Kidney (tissue), 13 donors: ENCODE measurements at regions not wholly inside any gene's neighbourhood (a gene's known extent, or its start where the extent isn't known, plus 50 kb on each side); places are given as distances from the start of the nearest gene placed in this dataset.

ENCODE experiments used
- DNase-seq, 5 donors: peaks; one replicate each; pipeline ENCODE4 v3.0.0-alpha.2; 2013 to 2020
- FAIRE-seq: peaks from 2 replicates; lab custom pipeline; 2012; peaks lifted over from hg19 to GRCh38; lab: Jason Lieb, UNC
- H3K27ac ChIP-seq, 2 donors: one replicate each; pipeline ENCODE4 v1.7.0; 2013; ENCODE audit warnings: low read depth in 2 of 2, low read length in 2 of 2, inconsistent platforms in 1 of 2
- H3K27me3 ChIP-seq: one replicate; pipeline ENCODE4 v1.7.1; 2013; ENCODE audit warnings: low read length, inconsistent platforms; ENCODE audit not compliant: control insufficient read depth, insufficient read depth
- H3K36me3 ChIP-seq, 3 donors: one replicate each; pipeline versions ENCODE4 v1.7.0 to v1.7.1; 2013; ENCODE audit warnings: low read length in 3 of 3, control low read depth in 1 of 3, inconsistent platforms in 1 of 3; ENCODE audit not compliant: insufficient read depth in 3 of 3, control insufficient read depth in 2 of 3
- H3K4me1 ChIP-seq, 3 donors: one replicate each; pipeline versions ENCODE4 v1.7.0 to v1.7.1; 2013; ENCODE audit warnings: low read length in 3 of 3, inconsistent platforms in 1 of 3, low read depth in 1 of 3; ENCODE audit not compliant: control insufficient read depth in 2 of 3, insufficient read depth in 2 of 3
- H3K4me3 ChIP-seq, 3 donors: one replicate each; pipeline versions ENCODE4 v1.7.0 to v1.8.1; 2013; ENCODE audit warnings: low read length in 3 of 3, control low read depth in 1 of 3, inconsistent platforms in 1 of 3
- H3K9ac ChIP-seq, 3 donors: one replicate each; pipeline versions ENCODE4 v1.7.0 to v1.7.1; 2013; ENCODE audit warnings: low read length in 3 of 3, control low read depth in 1 of 3, inconsistent platforms in 1 of 3
- H3K9me3 ChIP-seq, 3 donors: one replicate each; pipeline versions ENCODE4 v1.7.0 to v1.7.1; 2013; ENCODE audit warnings: low read length in 3 of 3, control low read depth in 1 of 3, inconsistent platforms in 1 of 3; ENCODE audit not compliant: control insufficient read depth in 2 of 3, insufficient read depth in 1 of 3
- CTCF ChIP-seq: IDR thresholded peaks from 3 replicates; pipeline ENCODE4 v1.5.1; 2012; ENCODE audit warnings: mild to moderate bottlenecking, moderate library complexity, borderline replicate concordance; ENCODE audit not compliant: insufficient read depth; ENCODE audit errors: extremely low read depth
- intact Hi-C: fragments of 100-400 bp; cut with DNase I; formaldehyde crosslinking; loops from one replicate; pipeline ENCODE4 v1.11.1; 2022
- donor health status: control.
- donor health status: control.
- donor health status: control.
- donor health status: control.
- donor health status: control.
- donor health status: DM: yes; HTN: yes; CAD: no.
- donor health status: Normal renal cell carcinoma (clear cell type).

- no peak for DNase-seq
- no peaks in the 10 kb centered on the region for H3K4me1 ChIP-seq
- no peaks in the 10 kb centered on the region for H3K27me3 ChIP-seq
- no peak overlapping the region for H3K27ac ChIP-seq
- H3K36me3 ChIP-seq: no peaks in the 10 kb centered on the region
- H3K9ac ChIP-seq: no peak overlapping the region
- H3K9me3 ChIP-seq: no peaks in the 10 kb centered on the region
- FAIRE-seq: no peak
- H3K4me3 ChIP-seq: no peak overlapping the region
- no peak for TF ChIP-seq CTCF
- intact Hi-C loops: no loop called here
Measured at GRCh38 chr13:94896719-94897317, 184.5 kb upstream of the SOX21 start.

- no peak for FAIRE-seq
- Histone ChIP-seq H3K4me3 (no peak overlapping the region), H3K9ac (no peak overlapping the region), H3K27ac (no peak overlapping the region), H3K4me1 (no peaks in the 10 kb centered on the region), H3K27me3 (no peaks in the 10 kb centered on the region), H3K9me3 (no peaks in the 10 kb centered on the region), H3K36me3 (no peaks in the 10 kb centered on the region)
- TF ChIP-seq CTCF: no peak
- no peak for DNase-seq
- intact Hi-C loops: no loop called here
Measured at GRCh38 chr13:94896238-94896637, 183.9 kb upstream of the SOX21 start.

GRCh38 chr13:94886191-94886590 lies 173.8 kb upstream of the SOX21 start:
- Histone ChIP-seq H3K36me3 (no peaks in the 10 kb centered on the region), H3K9me3 (peaks cover 0 to 2% (median 0%) of the 10 kb centered on the region in 3 donors), H3K4me1 (no peaks in the 10 kb centered on the region), H3K4me3 (no peak overlapping the region), H3K27me3 (no peaks in the 10 kb centered on the region), H3K27ac (no peak overlapping the region), H3K9ac (no peak overlapping the region)
- intact Hi-C loops: no loop called here
- no peak for FAIRE-seq
- no peak for DNase-seq
- TF ChIP-seq CTCF: no peak

DNA sequence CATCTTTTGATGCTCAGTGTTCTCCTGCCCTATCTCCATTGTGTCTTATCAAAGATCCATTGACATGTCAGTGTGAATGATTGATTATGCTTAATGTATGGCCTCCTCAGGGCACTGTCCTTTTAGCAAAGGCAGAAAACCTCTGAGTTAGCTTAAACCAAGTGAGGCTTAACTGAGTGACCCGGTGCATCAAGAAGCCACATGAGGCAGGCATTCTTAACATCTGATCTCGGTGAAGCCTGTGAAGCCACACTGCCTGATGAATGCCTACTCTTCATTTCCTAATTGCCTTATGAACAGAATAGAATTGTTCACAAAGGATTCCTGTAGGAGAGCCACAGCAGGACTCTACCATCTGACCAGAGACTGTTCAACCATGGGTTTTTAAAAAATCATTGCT lies 168.1 kb upstream of the SOX21 start:
- H3K27me3 ChIP-seq: no peaks in the 10 kb centered on the region
- FAIRE-seq: no peak
- DNase-seq: no peak
- TF ChIP-seq CTCF: no peak
- H3K9me3 ChIP-seq: no peaks in the 10 kb centered on the region
- H3K4me1 ChIP-seq: no peaks in the 10 kb centered on the region
- H3K36me3 ChIP-seq: no peaks in the 10 kb centered on the region
- no peak overlapping the region for H3K27ac ChIP-seq
- intact Hi-C loops: no loop called here
- no peak overlapping the region for H3K4me3 ChIP-seq
- no peak overlapping the region for H3K9ac ChIP-seq
